Prostate gland (tissue), 2 donors: ENCODE measurements at regions not wholly inside any gene's neighbourhood (a gene's known extent, or its start where the extent isn't known, plus 50 kb on each side); places are given as distances from the start of the nearest gene placed in this dataset.

Experiments used
- POLR2A ChIP-seq: fragments of 450-650 bp; IDR thresholded peaks from one replicate; pipeline ENCODE4 v1.6.1; 2016; ENCODE audit warnings: antibody characterized with exemption, mild to moderate bottlenecking
- POLR2AphosphoS5 ChIP-seq: sonication (generic); formaldehyde crosslinking; IDR thresholded peaks from one replicate; pipeline ENCODE4 v1.6.1; 2017; ENCODE audit warnings: antibody characterized with exemption
- TF ChIP-seq, protein P1 (sequence below), 4 experiments: fragments of 200-600 bp in 2 of 4; fragments of 450-650 bp in 2 of 4; sonication (generic) in 2 of 4; IDR thresholded peaks; 1 replicate in 3 of 4; 2 replicates in 1 of 4; pipeline ENCODE4 v1.5.1; 2016 to 2019; ENCODE audit warnings: antibody characterized with exemption in 4 of 4, mild to moderate bottlenecking in 2 of 4, moderate library complexity in 2 of 4

DNA sequence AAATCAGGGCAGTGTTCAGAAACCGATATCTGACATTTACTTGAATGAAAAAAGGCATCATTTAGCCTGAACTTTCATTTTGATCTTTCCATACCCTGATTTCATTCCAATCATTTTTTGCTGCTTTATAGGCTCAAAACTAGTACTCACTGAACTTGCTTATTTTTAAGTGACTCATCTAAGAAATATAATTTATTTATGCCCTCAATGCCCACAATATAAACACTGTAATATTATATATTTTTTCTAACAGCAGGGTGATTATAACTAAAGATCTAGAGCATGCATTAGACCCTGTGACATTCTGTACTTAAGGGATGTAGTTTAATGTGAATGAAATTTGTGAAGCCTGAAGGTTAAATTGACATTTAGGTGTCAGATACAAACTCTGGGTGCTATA lies 446.1 kb upstream of the CDH10 start:
- TF ChIP-seq POLR2A (no peak), POLR2AphosphoS5 (no peak)
- TF ChIP-seq, protein P1, sequence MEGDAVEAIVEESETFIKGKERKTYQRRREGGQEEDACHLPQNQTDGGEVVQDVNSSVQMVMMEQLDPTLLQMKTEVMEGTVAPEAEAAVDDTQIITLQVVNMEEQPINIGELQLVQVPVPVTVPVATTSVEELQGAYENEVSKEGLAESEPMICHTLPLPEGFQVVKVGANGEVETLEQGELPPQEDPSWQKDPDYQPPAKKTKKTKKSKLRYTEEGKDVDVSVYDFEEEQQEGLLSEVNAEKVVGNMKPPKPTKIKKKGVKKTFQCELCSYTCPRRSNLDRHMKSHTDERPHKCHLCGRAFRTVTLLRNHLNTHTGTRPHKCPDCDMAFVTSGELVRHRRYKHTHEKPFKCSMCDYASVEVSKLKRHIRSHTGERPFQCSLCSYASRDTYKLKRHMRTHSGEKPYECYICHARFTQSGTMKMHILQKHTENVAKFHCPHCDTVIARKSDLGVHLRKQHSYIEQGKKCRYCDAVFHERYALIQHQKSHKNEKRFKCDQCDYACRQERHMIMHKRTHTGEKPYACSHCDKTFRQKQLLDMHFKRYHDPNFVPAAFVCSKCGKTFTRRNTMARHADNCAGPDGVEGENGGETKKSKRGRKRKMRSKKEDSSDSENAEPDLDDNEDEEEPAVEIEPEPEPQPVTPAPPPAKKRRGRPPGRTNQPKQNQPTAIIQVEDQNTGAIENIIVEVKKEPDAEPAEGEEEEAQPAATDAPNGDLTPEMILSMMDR (IDR thresholded peaks at IDR 0.05), result no peak
